ENCODE measurements at regions not wholly inside any gene's neighbourhood (a gene's known extent, or its start where the extent isn't known, plus 50 kb on each side); places are given as distances from the start of the nearest gene placed in this dataset.

DNA sequence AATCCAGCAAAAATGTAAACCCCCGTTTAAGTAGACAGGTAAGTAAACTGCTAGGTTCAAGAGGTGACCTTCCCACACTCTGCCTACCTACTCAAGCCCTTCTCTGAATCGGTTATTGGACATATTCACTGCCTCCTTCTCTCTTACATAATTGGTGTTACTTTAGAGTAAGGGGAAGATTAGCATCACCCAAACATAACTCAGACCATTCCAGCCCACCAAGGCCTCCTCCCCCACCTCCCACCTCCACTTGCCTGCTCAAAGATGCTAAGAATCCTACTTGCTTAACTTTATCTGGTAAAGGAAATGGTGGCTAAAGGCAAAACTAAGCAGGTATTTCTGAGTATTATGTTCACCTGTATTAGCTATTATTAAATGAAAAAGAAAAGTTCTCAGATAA is 55.0 kb upstream of the DTNA start:
- Histone ChIP-seq H3K9ac (ENCODE audit: low read depth, low read length) (no peak overlapping the region), H3K4me1 (ENCODE audit: control insufficient read depth, insufficient read depth, low read length) (peaks cover 22% of the 10 kb centered on the region), H3K4me3 (ENCODE audit: low read depth, low read length) (no peak overlapping the region), H3K9me3 (ENCODE audit: control insufficient read depth, insufficient read depth, low read length) (no peaks in the 10 kb centered on the region), H3K36me3 (ENCODE audit: control insufficient read depth, insufficient read depth, low read length) (no peaks in the 10 kb centered on the region), H3K27me3 (ENCODE audit: control insufficient read depth, insufficient read depth, low read length) (no peaks in the 10 kb centered on the region)

GRCh38 chr18:34657860-34658500 is 52.1 kb upstream of the DTNA start:
- Histone ChIP-seq H3K4me1 (ENCODE audit: control insufficient read depth, insufficient read depth, low read length) (peaks cover 36% of the 10 kb centered on the region), H3K9ac (ENCODE audit: low read depth, low read length) (no peak overlapping the region), H3K36me3 (ENCODE audit: control insufficient read depth, insufficient read depth, low read length) (no peaks in the 10 kb centered on the region), H3K4me3 (ENCODE audit: low read depth, low read length) (no peak overlapping the region), H3K9me3 (ENCODE audit: control insufficient read depth, insufficient read depth, low read length) (no peaks in the 10 kb centered on the region), H3K27me3 (ENCODE audit: control insufficient read depth, insufficient read depth, low read length) (no peaks in the 10 kb centered on the region)

GRCh38 chr18:34659579-34660517 is 50.2 kb upstream of the DTNA start:
- Histone ChIP-seq H3K9ac (ENCODE audit: low read depth, low read length) (peak overlapping the region; percentile 41), H3K36me3 (ENCODE audit: control insufficient read depth, insufficient read depth, low read length) (no peaks in the 10 kb centered on the region), H3K4me3 (ENCODE audit: low read depth, low read length) (no peak overlapping the region), H3K4me1 (ENCODE audit: control insufficient read depth, insufficient read depth, low read length) (peaks cover 36% of the 10 kb centered on the region), H3K9me3 (ENCODE audit: control insufficient read depth, insufficient read depth, low read length) (no peaks in the 10 kb centered on the region), H3K27me3 (ENCODE audit: control insufficient read depth, insufficient read depth, low read length) (no peaks in the 10 kb centered on the region)

Data from iPS-15b (cell line).